H1 (cell line): ENCODE measurements at regions not wholly inside any gene's neighbourhood (a gene's known extent, or its start where the extent isn't known, plus 50 kb on each side); places are given as distances from the start of the nearest gene placed in this dataset.

Source experiments
- CEBPB ChIP-seq: IDR thresholded peaks from 2 replicates; pipeline ENCODE4 v1.6.1; 2012; ENCODE audit warnings: low read depth, low read length
- EGR1 ChIP-seq: IDR thresholded peaks from 2 replicates; pipeline ENCODE4 v1.6.1; 2011; ENCODE audit warnings: low read depth, low read length, borderline replicate concordance
- EZH2 ChIP-seq: fragments of 200-600 bp; sonication (generic); IDR thresholded peaks from 2 replicates; pipeline ENCODE4 v1.7.1; 2012; ENCODE audit warnings: low read depth, mild to moderate bottlenecking, moderate library complexity, low read length, inconsistent platforms; ENCODE audit not compliant: severe bottlenecking
- HDAC2 ChIP-seq, 2 experiments: fragments of 300-600 bp in 1 of 2; sonication (generic) in 1 of 2; IDR thresholded peaks; 2 replicates each; pipeline ENCODE4 v1.6.1; 2011 to 2012; ENCODE audit warnings: low read depth in 2 of 2, low read length in 2 of 2, mild to moderate bottlenecking in 2 of 2, moderate library complexity in 2 of 2, borderline replicate concordance in 1 of 2, inconsistent platforms in 1 of 2
- JUND ChIP-seq: IDR thresholded peaks from 2 replicates; pipeline ENCODE4 v1.6.1; 2011; ENCODE audit warnings: mild to moderate bottlenecking, improper control_type of control experiment, low read length
- POLR2A ChIP-seq, 2 experiments: IDR thresholded peaks; 1 replicate in 1 of 2; 2 replicates in 1 of 2; pipeline ENCODE4 v1.6.1; 2011; ENCODE audit warnings: low read depth in 2 of 2, low read length in 2 of 2, mild to moderate bottlenecking in 2 of 2; ENCODE audit errors: control extremely low read depth in 1 of 2
- RAD21 ChIP-seq, 2 experiments: IDR thresholded peaks in 1 of 2; conservative IDR thresholded peaks in 1 of 2; 2 replicates each; pipeline ENCODE4 v1.6.1; 2011; ENCODE audit warnings: low read depth in 2 of 2, low read length in 2 of 2, improper control_type of control experiment in 1 of 2, inconsistent platforms in 1 of 2, mild to moderate bottlenecking in 1 of 2, moderate library complexity in 1 of 2
- TAF1 ChIP-seq: IDR thresholded peaks from 2 replicates; pipeline ENCODE4 v1.6.1; 2011; ENCODE audit warnings: mild to moderate bottlenecking, low read depth, low read length
- ZNF274 ChIP-seq: IDR thresholded peaks from 2 replicates; pipeline ENCODE4 v1.7.0; 2012; ENCODE audit warnings: low read length, borderline replicate concordance; ENCODE audit errors: extremely low read depth
- TF ChIP-seq, protein P1 (sequence below), 3 experiments: IDR thresholded peaks; 1 replicate in 2 of 3; 2 replicates in 1 of 3; pipeline versions ENCODE4 v1.5.1 to v1.6.1; 2011; ENCODE audit warnings: low read length in 3 of 3, mild to moderate bottlenecking in 3 of 3, inconsistent platforms in 2 of 3, low read depth in 1 of 3, moderate library complexity in 1 of 3; ENCODE audit not compliant: insufficient read depth in 1 of 3; ENCODE audit errors: control extremely low read depth in 1 of 3

DNA sequence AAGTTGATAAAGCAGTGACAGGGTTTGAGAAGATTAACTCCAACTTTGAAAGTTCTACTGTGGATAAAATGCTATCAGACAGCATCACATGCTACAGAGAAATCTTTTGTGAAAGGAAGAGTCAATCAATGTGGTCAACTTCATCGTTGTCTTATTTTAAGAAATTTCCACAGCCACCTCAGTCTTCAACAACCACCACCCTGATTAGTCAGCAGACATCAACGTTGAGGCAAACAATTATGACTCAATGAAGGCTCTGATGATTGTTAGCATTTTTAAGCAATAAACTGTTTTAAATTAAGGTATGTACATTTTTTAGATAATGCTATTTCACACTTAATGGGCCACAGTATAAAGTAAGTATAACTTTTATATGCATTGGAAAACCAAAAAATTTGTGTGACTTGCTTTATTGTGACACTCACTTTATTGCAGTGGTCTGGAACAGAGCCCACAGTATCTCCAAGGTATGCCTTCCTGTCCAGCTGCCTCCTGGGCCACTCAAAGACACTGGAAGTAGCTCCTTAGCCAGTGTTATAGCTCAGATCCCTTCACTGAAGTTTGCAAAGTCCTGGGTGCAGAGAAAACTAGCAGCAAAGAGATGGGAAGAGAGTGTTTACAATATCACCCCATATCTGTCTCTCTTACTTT, 293.1 kb downstream of the ARHGAP12 start:
- TF ChIP-seq EZH2 (no peak), RAD21 (IDR thresholded peaks at IDR 0.05 in 1 of 2, conservative IDR thresholded peaks at IDR 0.05 in 1 of 2; ENCODE audit: low read depth in 2 of 2, low read length in 2 of 2) (no peak), POLR2A (IDR thresholded peaks at IDR 0.05; ENCODE audit: control extremely low read depth in 1 of 2, low read depth in 2 of 2, low read length in 2 of 2) (no peak), CEBPB (no peak), ZNF274 (no peak), HDAC2 (IDR thresholded peaks at IDR 0.05; ENCODE audit: borderline replicate concordance in 1 of 2, low read depth in 2 of 2, low read length in 2 of 2) (no peak), EGR1 (no peak), TAF1 (no peak), JUND (no peak)
- TF ChIP-seq, protein P1, sequence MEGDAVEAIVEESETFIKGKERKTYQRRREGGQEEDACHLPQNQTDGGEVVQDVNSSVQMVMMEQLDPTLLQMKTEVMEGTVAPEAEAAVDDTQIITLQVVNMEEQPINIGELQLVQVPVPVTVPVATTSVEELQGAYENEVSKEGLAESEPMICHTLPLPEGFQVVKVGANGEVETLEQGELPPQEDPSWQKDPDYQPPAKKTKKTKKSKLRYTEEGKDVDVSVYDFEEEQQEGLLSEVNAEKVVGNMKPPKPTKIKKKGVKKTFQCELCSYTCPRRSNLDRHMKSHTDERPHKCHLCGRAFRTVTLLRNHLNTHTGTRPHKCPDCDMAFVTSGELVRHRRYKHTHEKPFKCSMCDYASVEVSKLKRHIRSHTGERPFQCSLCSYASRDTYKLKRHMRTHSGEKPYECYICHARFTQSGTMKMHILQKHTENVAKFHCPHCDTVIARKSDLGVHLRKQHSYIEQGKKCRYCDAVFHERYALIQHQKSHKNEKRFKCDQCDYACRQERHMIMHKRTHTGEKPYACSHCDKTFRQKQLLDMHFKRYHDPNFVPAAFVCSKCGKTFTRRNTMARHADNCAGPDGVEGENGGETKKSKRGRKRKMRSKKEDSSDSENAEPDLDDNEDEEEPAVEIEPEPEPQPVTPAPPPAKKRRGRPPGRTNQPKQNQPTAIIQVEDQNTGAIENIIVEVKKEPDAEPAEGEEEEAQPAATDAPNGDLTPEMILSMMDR (IDR thresholded peaks at IDR 0.05; ENCODE audit: control extremely low read depth in 1 of 3, insufficient read depth in 1 of 3, low read depth in 1 of 3, low read length in 3 of 3): no peak
